GM10266 (cell line): ENCODE measurements at regions not wholly inside any gene's neighbourhood (a gene's known extent, or its start where the extent isn't known, plus 50 kb on each side); places are given as distances from the start of the nearest gene placed in this dataset.

ENCODE experiments used
- DNase-seq: peaks from one replicate; pipeline ENCODE4 v3.0.0; 2012; ENCODE audit errors: extremely low spot score
- TF ChIP-seq, protein P1 (sequence below): IDR thresholded peaks from 2 replicates; pipeline ENCODE4 v1.5.1; 2012; ENCODE audit warnings: mild to moderate bottlenecking, low read depth; ENCODE audit not compliant: control insufficient read depth, insufficient read depth; ENCODE audit errors: missing control alignments

DNA sequence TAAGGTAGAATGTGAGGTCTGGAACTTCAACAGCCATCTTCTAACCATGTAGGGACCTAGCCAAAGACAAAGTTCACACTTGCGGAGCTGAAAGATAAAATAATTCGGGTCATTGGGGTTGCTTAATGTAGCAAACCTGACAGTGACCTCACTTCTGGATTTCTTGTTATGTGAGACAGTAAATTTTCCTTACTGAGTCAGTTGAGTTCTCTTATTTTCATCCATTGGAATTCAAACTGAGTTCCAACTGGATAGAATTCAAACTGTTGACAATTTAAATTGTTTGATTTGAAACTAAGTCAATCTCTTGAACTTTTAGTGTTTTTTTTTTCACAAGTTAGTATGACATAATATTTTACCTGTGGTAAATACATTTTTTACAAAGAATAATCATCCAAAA lies 406.5 kb downstream of the ADAMTS20 start:
- TF ChIP-seq, protein P1, sequence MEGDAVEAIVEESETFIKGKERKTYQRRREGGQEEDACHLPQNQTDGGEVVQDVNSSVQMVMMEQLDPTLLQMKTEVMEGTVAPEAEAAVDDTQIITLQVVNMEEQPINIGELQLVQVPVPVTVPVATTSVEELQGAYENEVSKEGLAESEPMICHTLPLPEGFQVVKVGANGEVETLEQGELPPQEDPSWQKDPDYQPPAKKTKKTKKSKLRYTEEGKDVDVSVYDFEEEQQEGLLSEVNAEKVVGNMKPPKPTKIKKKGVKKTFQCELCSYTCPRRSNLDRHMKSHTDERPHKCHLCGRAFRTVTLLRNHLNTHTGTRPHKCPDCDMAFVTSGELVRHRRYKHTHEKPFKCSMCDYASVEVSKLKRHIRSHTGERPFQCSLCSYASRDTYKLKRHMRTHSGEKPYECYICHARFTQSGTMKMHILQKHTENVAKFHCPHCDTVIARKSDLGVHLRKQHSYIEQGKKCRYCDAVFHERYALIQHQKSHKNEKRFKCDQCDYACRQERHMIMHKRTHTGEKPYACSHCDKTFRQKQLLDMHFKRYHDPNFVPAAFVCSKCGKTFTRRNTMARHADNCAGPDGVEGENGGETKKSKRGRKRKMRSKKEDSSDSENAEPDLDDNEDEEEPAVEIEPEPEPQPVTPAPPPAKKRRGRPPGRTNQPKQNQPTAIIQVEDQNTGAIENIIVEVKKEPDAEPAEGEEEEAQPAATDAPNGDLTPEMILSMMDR: no peak

DNA sequence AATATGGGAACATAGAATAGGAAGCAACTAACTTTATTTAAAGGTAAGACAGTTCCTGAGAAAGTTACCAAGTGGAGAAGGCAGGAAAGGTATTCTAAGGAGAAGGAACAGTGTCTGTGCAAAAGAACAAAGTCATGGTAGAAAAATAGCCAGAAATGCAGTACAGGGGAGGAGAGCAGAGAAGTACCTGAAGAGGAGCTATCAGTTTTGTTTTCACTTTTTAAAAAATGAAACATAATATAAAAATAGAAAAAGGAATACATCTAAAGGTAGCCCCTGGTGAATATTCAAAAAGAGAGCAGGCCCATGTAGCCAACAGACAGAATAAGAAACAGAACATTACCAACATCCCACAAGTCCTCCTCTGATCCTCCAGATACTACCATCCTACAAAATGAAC lies 408.7 kb downstream of the ADAMTS20 start:
- DNase-seq: no peak
- TF ChIP-seq, protein P1: no peak

More for the DNA sequence above, 406.5 kb downstream of the ADAMTS20 start:
- DNase-seq: no peak

DNA sequence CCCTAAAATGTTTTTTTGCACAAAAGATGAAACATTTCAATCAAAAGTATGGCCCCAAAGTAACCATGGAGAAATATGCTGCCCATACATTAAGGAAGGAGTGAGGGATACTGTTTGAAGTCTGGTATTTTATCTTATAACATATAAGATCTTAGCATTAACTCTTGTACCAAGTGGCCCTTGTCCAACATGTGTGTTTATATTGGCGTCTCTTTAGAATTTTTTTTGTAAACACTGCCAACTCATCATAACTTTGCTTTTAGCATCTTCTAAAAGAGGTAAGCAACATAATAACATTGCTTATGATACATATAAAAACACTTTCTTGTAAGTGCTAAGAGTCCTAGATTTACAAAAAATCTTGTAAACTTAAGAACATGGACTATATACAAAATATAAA lies 419.7 kb downstream of the ADAMTS20 start:
- TF ChIP-seq, protein P1: no peak
- no peak for DNase-seq

DNA sequence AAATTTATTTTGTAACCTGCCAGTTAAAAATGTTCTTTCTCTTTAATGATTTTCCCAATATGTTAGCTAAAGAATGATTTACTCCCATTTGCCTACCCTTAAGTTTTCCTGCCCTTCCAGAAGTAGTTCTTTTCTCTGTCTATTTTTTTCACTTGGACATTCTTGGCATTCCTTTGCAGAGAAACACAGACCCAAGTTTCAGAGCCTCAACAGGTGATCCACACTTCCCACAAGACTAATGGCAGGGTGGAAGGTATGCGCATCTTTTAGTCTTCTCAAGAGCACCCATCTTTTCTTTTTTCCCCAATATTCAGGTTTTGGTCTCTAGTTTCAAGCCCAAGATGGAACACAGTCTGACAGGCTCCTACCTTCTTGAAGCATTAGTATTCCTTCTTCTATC lies 420.7 kb downstream of the ADAMTS20 start:
- DNase-seq: no peak
- TF ChIP-seq, protein P1: no peak

DNA sequence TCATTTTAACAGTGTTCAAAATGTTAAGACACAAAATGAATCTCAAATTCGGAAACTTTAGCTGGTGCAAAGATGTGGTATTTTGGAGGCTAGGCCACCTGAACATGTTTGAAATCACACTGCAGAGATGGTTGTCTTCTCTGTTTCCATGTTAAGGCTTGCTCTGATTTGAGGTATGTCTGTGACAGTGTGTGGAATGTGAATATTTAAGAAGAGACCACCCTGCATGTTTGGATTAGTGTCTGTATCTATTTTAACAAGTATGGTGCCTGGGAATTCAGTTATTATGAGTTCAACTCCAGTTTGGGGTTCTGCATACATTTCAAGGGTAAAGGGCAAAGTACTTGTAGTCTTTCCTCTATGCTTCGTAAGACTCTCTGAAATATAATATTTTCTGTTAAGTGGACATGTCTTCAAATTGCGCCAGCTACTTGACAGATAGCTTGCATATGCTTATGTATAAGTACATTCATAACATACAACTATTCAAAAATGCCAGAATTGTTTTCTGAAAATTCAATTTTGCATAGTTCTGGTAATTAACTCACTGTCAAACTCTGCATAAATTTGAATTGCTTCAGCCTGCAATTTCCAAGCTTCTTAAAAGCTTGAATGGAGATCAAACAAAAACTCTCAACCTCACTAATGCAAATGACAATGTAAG lies 424.0 kb downstream of the ADAMTS20 start:
- TF ChIP-seq, protein P1: no peak
- DNase-seq: no peak

DNA sequence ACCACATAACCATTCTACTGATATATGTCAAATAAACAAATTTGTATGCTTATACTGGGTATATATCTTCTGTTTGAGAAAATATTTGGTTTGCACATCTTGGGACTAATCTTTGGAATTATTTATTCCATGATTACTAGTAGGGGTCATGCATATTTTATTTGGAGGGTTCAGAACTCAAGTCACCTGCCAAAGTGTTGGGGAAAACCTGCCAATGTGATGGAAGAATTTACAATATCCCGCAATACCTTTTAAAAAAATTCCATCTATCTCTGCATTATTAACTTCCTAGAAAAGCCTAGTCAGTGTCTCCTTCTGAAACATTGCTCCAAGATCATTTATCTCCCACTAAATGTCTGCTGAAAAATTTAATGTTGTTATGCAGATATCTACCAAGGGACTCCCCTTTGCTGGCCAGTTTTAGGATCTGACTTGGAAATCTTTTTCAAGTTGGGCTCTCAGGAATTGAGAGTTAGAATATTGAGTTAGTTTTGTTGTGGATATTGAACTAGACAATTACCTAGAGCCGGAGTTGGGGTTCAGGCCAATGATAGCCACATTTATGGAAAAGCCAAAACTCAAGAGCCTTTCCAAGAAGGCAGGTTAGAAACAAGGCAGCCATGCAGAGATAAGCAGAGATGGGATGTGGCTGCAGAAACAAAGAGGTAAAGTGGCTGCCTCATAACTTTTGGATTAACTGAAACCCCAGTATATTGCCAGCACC lies 425.2 kb downstream of the ADAMTS20 start:
- DNase-seq: no peak
- TF ChIP-seq, protein P1: no peak

DNA sequence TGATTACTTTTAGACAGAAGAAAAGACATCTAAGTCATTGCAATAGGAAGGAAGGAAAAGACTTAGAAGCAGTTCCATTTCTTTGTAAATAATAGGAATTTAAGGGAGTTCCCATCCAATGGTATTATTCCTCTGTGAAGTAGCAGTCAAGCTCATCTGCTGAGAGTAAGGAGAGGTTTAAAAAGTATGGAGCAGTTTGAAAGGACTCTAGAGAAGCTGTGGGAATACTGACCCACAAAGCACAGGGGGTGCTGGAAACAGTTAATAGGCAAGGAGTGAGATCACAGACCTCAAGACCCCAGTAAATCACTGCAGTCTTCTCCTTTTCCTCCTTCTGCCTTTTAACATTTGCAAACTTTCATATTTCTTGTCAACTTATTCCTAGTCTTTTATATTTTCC lies 428.5 kb downstream of the ADAMTS20 start:
- DNase-seq: no peak
- TF ChIP-seq, protein P1: no peak
